ENCODE measurements at regions not wholly inside any gene's neighbourhood (a gene's known extent, or its start where the extent isn't known, plus 50 kb on each side); places are given as distances from the start of the nearest gene placed in this dataset.
"Not testable (repeated sequence)": the region's sequence is repeated elsewhere in the genome, so short reads cannot be mapped to it uniquely, and the experiment has no call there.

- no peak for DNase-seq
Measured at GRCh38 chr4:128758314-128758922, 51.1 kb upstream of the JADE1 start.

DNA sequence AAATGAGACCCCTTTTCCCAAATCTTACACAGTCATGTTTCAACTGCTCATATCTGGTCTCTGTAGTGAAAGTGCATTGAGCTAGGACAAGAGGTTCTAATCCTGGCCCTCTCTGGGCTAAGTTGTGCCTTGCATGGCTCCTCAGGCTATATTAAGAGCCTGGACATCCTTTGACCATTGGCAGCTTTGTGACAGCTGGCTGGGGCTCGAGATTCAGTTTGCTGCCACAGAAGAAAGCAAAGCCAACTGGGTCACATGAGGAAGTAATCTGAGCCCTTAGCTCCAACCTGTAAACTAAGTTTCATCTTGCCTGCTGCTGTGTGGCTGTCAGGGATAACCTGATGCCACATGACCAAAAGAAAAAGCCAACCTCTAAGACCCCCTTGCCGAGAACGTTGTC is 51.8 kb upstream of the JADE1 start:
- DNase-seq: no peak

- DNase-seq: no peak
Measured at GRCh38 chr4:128751354-128751753, 58.1 kb upstream of the JADE1 start.

DNA sequence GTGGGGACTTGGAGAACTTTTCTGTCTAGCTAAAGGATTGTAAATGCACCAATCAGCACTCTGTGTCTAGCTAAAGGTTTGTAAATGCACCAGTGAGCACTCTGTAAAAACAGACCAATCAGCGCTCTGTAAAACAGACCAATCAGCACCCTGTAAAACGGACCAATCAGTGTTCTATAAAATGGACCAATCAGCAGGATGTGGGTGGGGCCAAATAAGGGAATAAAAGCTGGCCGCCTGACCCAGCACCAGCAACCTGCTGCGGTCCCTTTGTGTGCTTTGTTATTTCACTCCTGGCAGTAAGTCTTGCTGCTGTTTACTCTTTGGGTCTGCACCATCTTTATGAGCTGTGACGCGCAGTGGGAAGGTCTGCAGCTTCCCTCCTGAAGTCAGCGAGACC is 67.8 kb upstream of the JADE1 start:
- DNase-seq: not testable (repeated sequence)

DNA sequence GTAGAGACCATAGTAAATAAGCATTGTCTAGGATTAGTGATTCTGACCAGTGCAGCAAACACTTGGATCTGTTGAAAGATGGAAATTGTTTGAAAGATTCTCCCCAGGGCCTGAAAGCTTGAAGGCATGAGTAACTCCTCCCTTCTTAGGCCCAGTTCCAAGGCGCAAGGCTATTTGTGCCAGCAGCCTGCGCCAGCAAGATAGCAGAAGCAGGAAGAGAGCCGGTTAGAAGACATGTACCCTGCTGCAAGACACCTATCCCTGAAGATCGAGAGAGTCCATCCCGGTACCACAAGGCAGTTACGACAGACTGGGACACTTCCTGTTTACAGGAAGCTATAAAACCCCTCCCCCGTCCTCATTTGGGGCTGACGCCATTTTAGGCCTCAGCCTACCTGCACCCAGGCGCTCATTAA is 72.4 kb upstream of the JADE1 start:
- DNase-seq: no peak

DNA sequence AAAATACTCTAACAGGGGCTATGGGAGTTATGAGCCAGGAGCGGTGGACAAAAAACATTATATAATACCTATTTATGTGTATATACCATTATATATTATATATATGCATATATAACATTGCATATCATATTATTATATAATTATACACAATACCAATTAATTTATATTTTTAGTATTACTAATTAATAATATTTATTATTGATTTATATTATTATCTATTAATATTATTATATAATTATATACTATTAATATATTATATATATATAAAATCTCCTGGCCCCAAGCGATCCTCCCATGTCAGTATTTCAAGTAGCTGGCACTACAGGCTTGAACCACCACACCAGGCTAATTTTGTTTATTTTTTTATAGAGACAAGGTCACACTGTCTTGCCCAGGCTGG is 73.8 kb upstream of the JADE1 start:
- no peak for DNase-seq

- DNase-seq: no peak
Measured at GRCh38 chr4:128728190-128728589, 81.3 kb upstream of the JADE1 start.

GRCh38 chr4:128727658-128728057 is 81.8 kb upstream of the JADE1 start:
- DNase-seq: no peak

DNA sequence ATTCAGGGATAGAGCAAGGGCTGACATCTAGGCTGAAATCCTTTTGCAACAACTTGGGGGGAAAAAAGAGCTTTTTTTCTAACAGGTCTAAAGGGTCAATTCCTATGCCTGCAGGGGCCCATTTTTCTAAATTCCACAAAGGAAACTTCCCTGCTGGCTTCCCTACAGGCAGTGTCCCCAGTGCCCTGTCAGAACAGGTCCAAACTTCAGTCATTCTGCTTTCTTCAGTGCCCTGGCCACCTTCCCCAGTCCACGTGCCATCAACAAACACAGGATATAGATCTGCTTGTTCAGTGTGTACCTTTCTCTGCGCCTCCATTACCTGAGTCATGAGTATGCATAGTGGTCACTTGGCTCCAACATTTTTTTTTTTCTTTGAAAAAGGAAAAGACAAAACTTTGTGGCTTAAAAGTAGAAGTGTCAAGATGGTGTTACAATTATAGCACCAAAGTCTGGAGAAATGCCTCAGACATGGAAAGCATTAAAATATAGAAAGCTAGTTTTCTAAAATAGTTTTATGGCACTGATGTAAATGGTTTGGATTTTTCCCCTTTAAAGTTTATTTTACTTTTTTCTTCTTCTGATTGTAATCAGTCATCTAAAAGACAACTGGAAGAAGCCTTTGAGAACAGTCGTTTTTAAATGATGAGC is 84.0 kb upstream of the JADE1 start:
- no peak for DNase-seq

- DNase-seq: no peak
Measured at GRCh38 chr4:128722911-128723310, 86.6 kb upstream of the JADE1 start.

DNA sequence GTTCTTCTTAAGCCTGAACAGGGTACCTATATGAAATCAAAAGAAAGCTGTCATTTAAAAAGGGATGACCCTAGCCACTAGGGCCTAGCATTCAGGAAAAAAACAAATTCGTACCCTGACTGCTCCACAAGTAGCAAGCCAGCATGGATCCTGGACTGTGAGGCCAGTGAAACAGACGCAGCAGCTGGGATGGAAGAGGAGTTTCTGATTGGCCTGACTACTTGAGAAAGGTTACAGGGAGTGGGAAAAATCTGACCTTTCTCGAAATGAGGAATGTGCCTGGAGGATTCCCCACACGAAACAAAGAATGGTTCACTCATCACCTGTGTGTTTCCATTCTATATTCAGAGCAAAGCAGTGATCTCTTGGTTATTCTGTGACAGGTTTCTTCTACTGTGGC is 87.6 kb upstream of the JADE1 start:
- DNase-seq: no peak

DNA sequence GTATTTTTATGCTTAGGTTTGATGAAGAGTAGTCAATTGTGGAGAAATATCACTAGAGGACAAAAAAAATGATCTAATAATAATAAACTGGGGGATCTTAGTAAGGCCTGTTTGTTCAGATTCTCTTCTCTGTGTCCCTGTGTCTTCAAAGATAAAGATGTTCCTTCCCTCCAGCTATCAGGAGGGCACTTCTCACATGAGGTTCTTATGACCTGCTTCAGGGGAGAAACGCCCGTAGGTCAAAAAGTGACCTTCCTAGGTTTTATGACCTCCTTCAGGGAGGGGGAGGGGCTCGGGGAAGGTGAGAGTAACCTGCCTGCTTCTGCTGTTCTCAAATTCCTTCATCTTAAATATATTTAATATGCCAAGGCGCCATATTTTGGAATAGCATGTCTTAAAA is 89.2 kb upstream of the JADE1 start:
- no peak for DNase-seq

GRCh38 chr4:128718768-128719167 is 90.7 kb upstream of the JADE1 start:
- peak; percentile 87 for DNase-seq

- DNase-seq: no peak
Measured at GRCh38 chr4:128716338-128716737, 93.2 kb upstream of the JADE1 start.

GRCh38 chr4:128715616-128716015 is 93.9 kb upstream of the JADE1 start:
- DNase-seq: peak; percentile 67

GRCh38 chr4:128711361-128711760 is 98.1 kb upstream of the JADE1 start:
- peak; percentile 12 for DNase-seq

DNA sequence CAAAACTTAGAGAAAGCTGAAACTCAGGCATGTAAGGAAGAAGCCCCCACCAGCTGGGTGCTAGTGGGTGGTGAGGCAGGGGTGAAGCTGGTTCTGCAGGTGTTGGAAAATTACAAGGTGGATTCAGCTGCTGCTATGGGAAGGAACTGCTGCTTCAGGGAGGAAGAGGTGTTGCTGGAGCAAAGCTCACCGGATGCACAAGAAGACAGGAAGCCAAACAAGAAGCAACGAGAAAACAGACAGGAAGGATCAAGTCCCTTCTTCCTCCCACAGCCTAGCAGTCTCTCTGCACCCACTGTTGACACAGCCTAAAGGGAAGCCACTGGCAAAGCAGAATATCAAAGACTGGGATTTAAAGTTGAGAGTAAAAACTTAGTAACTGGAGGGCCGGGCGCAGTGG is 100.2 kb upstream of the JADE1 start:
- no peak for DNase-seq

- DNase-seq: peak; percentile 55
Measured at GRCh38 chr4:128707864-128708263, 101.6 kb upstream of the JADE1 start.

DNA sequence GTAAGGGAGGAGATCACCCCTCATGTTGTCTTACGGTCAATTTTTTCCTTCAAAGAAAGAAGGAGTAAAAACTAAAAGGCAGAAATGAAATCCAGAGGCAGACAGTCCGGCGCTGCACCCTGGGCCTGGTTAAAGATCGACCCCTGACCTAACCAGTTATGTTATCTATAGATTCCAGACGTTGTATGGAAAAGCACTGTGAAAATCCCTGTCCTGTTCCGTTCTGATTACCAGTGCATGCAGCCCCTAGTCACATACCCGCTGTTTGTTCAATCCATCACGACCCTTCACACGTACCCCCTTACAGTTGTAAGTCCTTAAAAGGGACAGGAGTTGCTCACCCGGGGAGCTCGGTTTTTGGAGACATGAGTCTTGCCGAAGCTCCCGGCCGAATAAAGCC is 105.6 kb upstream of the JADE1 start:
- DNase-seq: no peak

DNA sequence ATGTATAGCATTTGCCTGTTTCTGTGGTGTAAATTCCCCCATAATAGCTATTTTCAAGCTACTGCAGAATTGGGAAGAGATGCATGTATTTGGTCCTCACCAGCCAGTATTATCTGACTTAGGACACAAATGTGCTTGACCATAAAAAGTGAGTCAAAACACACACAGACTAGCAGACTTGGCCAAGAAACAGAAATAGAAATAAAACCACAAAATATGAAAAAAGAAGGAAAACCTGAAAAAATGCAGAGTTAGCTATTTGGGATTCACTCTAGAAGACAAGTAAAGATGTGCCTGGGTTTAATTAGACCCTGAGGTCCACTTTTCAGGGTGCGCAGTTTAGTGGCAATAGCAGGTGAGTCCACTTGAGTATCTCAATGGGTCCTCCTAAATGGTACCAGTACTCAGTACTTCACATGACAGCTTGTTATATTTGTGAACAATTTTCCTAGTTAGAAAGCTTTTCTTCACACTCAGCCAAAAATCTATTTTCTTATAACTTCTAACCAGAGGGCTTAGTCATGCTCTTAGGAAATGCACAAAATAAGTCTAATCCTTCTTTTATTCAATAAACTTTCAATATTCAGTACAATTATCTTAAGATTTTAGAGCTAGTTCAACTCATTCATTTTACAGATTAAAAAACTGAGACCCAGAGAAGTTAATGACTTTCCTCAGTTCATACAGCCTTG is 108.7 kb upstream of the JADE1 start:
- peak; percentile 43 for DNase-seq

DNA sequence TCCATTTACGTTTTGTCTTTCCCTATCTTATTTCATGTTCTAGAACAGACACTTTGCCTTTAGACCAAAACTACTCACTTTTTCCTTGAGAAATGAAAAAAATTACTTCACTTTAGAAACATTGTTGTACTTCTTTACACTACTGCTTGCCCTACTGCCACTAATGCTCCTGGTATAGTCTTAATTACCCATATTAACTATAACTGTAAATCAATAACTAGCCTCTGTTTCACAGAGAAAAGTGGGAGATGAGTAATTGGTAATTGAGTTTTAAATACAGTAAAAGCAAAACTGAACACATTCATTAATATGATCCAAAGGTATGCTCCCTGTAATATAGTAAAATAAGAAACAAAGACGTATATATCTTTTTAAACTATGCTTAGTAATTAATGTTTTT is 111.1 kb upstream of the JADE1 start:
- DNase-seq: no peak

- DNase-seq: no peak
Measured at GRCh38 chr4:128697323-128697722, 112.2 kb upstream of the JADE1 start.

DNA sequence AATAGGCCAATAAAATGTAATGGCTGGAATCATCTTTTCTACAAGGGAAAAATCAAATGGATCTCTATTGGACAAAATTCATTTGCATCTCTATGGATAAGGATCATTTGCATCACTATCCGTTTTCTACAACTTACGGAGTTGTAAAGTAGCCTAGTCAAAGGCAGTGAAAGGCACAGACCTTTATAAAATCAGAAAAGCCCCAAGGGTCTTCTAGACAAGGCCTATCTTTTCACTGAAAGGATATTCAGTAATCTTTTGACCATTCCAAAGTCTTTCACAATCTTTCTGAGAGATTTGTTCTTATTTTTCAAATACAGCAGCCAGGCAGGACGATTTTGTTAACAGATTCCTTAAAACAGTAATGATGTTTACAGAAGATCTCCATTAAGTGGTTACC is 119.5 kb upstream of the JADE1 start:
- no peak for DNase-seq

DNA sequence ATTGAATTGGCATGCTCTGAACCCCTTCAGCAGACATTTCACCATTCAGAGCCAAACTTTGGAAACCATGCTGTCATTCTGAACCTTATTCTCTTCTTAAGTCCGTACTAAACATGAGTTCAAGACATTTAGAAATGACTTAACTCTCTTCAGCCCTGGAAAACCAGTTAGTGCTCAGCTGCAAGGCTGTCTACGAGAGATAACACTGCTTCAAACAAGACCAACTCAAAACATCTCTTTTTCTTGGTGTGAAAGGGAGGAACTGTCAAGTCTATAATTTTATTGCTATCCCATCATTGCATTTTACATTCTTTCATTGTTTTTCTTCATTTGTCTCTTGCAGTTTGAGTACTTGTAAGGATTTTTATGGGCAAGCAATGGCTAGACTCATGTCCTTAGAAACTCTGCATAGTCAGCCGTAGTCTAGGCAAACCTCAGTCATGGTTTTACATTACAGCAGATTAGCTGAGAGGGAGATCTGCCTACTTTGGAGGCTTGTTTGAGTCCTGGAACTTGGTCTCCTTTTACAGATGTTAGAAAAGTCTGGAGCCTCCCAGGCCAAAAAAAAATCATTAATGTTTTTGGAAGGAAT is 120.6 kb upstream of the JADE1 start:
- no peak for DNase-seq

Data from fibroblast of skin of right biceps (primary cell).